GM20000 (cell line): ENCODE measurements at regions not wholly inside any gene's neighbourhood (a gene's known extent, or its start where the extent isn't known, plus 50 kb on each side); places are given as distances from the start of the nearest gene placed in this dataset.

ENCODE experiments used
- DNase-seq: peaks from one replicate; pipeline ENCODE4 v3.0.0; 2012; ENCODE audit warnings: low spot score
- TF ChIP-seq, protein P1 (sequence below): IDR thresholded peaks from 2 replicates; pipeline ENCODE4 v1.5.1; 2012; ENCODE audit warnings: mild to moderate bottlenecking, control low read depth; ENCODE audit errors: extremely low read depth, missing control alignments

DNA sequence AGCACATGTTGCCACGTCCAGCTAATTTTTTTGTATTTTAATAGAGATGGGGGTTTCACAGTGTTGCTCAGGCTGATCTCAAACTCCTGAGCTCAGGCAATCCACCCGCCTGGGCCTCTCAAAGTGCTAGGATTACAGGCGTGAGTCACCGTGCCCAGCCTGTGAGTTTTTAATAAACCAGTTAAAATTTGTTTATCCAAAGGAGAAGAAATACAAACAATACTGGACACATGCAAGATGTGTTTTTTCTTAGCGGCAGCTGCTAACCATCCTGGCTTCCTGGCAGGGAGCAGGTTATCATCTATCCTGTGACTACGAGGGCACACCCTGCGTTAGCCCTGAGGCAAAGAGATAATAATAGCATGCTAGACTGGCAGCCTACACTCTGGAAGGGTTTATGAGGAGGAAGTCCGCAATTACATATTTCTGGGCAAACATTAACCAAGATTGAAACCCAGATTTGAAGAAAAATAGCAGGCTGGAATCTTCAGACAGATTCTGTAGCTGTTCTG, 191.4 kb downstream of the SPRY1 start:
- TF ChIP-seq, protein P1, sequence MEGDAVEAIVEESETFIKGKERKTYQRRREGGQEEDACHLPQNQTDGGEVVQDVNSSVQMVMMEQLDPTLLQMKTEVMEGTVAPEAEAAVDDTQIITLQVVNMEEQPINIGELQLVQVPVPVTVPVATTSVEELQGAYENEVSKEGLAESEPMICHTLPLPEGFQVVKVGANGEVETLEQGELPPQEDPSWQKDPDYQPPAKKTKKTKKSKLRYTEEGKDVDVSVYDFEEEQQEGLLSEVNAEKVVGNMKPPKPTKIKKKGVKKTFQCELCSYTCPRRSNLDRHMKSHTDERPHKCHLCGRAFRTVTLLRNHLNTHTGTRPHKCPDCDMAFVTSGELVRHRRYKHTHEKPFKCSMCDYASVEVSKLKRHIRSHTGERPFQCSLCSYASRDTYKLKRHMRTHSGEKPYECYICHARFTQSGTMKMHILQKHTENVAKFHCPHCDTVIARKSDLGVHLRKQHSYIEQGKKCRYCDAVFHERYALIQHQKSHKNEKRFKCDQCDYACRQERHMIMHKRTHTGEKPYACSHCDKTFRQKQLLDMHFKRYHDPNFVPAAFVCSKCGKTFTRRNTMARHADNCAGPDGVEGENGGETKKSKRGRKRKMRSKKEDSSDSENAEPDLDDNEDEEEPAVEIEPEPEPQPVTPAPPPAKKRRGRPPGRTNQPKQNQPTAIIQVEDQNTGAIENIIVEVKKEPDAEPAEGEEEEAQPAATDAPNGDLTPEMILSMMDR = no peak
- DNase-seq = no peak

DNA sequence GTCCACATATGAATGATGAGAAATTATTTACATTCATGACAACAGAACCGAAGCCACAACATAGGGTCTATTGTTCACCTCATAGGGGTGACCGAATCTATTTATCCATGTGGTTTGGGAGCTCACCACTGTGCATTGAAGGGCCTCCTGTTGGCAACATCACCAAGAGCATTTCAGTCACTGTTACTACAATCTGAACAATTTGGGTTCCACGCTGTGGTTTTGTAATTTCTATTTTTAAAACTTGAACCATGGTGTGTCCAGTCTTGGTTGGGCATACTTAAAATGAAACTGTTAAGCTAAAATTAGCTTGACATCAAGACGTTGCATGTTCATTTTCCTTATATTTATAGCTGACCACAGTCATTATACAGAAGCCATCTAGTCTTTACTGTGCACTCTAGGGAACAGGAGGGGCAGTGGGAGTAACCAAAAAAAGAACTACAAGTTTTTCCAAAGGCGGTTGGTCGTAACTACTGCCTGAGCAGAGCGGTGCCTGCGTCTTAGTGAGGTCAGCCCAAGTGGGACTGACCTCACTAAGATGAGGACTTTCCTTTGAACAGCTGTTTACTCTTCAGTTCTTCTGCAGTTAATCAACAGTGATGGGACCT, 192.1 kb downstream of the SPRY1 start:
- TF ChIP-seq, protein P1 = no peak
- DNase-seq = peak; percentile 25

DNA sequence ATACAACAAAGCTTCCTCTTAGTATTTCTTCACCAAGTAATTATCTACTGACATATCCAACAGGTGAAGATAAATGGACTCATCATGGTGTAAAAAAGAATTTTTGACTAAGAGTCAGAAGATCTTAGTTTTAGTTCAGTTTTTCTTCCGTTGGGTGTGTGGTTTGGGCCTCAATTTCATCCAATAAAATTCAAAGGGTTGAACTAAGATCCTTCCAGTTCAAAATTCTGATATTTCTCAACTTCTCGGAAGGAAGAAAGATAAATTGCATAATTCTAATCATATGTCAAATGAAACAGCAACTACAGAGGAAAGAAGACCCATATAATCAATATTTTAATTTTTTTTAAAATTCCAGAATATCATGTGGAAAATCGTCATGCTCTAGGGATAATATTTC, 192.7 kb downstream of the SPRY1 start:
- DNase-seq = no peak
- TF ChIP-seq, protein P1 = no peak

DNA sequence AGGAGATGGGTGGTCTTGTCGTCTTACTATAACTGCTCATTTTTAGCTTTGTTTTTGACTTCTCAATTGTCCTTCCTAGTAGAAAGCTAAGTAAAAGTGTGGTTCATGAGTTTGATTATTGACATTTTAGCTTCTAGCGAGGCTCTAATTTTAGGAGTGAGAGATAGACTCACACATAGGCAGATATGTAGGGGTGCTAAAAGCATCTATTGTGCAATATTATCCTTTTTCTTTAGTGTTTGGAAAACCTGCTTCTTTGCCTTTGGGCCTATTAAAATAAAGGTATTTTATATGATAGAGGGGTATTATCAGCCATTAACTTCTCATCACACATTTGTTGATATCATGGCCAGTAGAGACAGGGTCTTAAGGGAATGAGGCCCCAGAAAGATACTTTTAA, 195.3 kb downstream of the SPRY1 start:
- TF ChIP-seq, protein P1 = no peak
- no peak for DNase-seq

DNA sequence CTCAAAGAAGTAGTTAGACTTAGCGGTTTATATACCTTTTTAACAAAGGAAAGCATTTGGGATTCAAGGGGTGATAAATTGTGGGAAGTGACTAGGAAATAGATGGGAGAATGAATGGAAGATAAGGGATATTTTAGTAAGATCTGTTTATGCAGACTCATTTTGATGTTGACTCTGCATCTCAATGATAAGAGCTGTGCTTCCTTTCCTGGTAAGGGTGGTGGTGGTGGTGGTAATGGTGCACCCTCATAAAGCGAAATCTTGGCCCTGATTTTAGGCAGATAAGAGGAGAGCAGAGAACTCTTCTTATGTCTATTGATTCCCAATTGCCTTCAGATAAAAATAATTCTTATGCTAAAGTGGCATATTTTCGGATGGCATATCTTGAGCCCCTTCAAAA, 197.1 kb downstream of the SPRY1 start:
- TF ChIP-seq, protein P1 = no peak
- DNase-seq = no peak

DNA sequence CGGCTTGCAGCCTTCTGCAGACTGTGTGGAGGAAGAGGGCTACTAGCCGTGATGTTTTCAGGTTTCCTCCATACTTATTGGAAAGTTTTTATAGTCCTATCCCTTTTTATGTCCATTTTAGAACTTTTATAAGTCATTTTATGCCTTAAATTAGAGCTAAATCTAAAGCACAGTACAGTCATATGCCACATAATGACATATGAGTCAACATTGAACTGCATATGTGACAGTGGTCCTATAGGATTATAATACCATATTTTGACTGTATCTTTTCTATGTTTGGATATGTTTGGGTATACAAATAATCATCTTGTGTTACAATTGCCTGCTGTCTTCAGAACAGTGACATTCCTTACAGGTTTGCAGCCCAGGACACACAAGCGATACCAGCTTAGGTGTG, 200.2 kb downstream of the SPRY1 start:
- DNase-seq = no peak
- TF ChIP-seq, protein P1 = no peak

DNA sequence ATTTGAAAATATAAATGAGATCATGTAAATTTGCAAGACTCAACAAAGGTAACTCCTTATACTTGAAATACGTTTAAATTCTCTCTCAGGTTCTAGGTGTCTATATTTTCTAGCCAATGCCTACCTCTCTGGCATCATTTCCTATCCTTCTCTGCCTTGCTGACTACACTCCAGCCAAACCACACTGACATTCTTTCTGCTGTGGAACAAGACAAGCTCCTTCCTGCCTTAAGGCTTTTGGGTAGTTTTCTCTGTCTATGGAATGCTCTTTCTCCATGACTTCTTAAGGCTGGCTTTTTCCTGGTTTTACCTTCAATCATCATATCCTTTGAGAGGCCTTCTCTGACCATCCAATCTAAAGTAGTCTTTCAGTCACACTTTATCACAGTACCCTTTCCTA, 201.0 kb downstream of the SPRY1 start:
- TF ChIP-seq, protein P1 = no peak
- DNase-seq = no peak
